Chondrocyte (in vitro differentiated cells): ENCODE measurements at regions not wholly inside any gene's neighbourhood (a gene's known extent, or its start where the extent isn't known, plus 50 kb on each side); places are given as distances from the start of the nearest gene placed in this dataset.

Experiments used
- DNase-seq: peaks from one replicate; pipeline ENCODE4 v3.0.0; 2021; ENCODE audit warnings: mixed read lengths, low spot score
- H3K27ac Mint-ChIP-seq: one replicate; pipeline ENCODE4 v1.8.0; 2021; ENCODE audit warnings: mild to moderate bottlenecking, moderate library complexity, mixed read lengths; ENCODE audit not compliant: unreplicated experiment
- H3K27me3 Mint-ChIP-seq: 2 replicates; pipeline ENCODE4 v1.8.0; 2021; ENCODE audit warnings: low read depth, mixed read lengths
- H3K36me3 Mint-ChIP-seq: 2 replicates; pipeline ENCODE4 v1.8.0; 2021; ENCODE audit warnings: low read depth, mixed read lengths
- H3K4me1 Mint-ChIP-seq: 2 replicates; pipeline ENCODE4 v1.8.0; 2021; ENCODE audit warnings: low read depth, mild to moderate bottlenecking, mixed read lengths
- H3K4me3 Mint-ChIP-seq: one replicate; pipeline ENCODE4 v1.8.0; 2021; ENCODE audit warnings: mild to moderate bottlenecking, moderate library complexity, mixed read lengths; ENCODE audit not compliant: unreplicated experiment
- H3K9me3 Mint-ChIP-seq: 2 replicates; pipeline ENCODE4 v1.8.0; 2021; ENCODE audit warnings: low read depth, mixed read lengths
- TF ChIP-seq, protein P1 (sequence below): fragments of 200-600 bp; sonication (generic); IDR thresholded peaks from 2 replicates; pipeline ENCODE4 v1.5.0; 2021; ENCODE audit warnings: antibody characterized with exemption, mild to moderate bottlenecking, moderate library complexity

DNA sequence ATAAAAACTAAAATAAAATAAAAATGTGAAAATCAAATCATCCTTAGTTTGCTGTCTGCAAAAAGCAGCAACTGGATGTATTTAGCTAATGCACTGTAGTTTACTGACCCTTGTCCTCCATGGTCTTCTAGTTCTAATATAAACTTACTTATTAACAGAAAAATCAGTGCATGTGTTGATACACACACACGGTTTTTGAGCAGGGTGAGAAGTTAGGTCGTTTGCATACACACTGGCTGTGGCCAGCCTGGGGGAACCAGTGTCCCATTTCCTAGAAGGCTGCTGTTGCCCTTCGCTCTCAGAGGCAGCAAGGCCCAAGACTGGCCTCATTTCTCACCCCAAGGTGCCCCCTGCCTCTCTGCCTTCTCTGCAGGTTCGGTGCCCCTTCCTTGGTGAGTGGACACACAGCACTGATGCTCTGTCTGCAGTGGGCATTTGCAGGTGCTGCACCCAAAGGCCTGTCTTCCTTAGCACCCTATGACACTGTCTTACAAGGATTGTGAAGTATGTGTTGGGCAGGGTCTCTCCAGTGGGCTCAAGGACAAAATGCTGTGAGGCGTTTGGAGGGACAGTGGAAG lies 168.5 kb downstream of the SCP2D1 start:
- no peak for DNase-seq
- Mint-ChIP-seq H3K27ac (no peak overlapping the region), H3K4me1 (no peaks in the 10 kb centered on the region), H3K9me3 (no peaks in the 10 kb centered on the region), H3K27me3 (no peaks in the 10 kb centered on the region), H3K36me3 (no peaks in the 10 kb centered on the region), H3K4me3 (no peak overlapping the region)
- TF ChIP-seq, protein P1, sequence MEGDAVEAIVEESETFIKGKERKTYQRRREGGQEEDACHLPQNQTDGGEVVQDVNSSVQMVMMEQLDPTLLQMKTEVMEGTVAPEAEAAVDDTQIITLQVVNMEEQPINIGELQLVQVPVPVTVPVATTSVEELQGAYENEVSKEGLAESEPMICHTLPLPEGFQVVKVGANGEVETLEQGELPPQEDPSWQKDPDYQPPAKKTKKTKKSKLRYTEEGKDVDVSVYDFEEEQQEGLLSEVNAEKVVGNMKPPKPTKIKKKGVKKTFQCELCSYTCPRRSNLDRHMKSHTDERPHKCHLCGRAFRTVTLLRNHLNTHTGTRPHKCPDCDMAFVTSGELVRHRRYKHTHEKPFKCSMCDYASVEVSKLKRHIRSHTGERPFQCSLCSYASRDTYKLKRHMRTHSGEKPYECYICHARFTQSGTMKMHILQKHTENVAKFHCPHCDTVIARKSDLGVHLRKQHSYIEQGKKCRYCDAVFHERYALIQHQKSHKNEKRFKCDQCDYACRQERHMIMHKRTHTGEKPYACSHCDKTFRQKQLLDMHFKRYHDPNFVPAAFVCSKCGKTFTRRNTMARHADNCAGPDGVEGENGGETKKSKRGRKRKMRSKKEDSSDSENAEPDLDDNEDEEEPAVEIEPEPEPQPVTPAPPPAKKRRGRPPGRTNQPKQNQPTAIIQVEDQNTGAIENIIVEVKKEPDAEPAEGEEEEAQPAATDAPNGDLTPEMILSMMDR: no peak

DNA sequence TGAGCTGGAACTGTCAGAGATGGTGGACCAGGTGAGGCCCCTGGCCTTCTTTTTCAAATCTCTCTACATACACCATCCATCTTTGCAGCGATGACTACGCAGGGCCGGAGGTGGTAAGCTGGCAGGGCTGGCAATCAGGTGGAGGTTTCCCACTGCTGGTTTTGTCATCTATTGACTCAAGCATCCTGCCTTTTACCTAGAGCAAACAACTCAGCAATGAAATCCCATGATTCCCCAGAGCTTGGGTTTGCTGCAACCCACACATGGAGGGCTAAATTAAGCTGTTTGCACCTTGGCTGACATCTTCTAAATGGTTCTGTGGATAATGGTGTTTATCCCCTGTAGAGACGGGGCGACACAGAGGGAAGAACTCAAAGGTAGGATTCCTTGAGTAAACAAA lies 170.2 kb downstream of the SCP2D1 start:
- no peak overlapping the region for H3K27ac Mint-ChIP-seq
- no peaks in the 10 kb centered on the region for H3K9me3 Mint-ChIP-seq

DNA sequence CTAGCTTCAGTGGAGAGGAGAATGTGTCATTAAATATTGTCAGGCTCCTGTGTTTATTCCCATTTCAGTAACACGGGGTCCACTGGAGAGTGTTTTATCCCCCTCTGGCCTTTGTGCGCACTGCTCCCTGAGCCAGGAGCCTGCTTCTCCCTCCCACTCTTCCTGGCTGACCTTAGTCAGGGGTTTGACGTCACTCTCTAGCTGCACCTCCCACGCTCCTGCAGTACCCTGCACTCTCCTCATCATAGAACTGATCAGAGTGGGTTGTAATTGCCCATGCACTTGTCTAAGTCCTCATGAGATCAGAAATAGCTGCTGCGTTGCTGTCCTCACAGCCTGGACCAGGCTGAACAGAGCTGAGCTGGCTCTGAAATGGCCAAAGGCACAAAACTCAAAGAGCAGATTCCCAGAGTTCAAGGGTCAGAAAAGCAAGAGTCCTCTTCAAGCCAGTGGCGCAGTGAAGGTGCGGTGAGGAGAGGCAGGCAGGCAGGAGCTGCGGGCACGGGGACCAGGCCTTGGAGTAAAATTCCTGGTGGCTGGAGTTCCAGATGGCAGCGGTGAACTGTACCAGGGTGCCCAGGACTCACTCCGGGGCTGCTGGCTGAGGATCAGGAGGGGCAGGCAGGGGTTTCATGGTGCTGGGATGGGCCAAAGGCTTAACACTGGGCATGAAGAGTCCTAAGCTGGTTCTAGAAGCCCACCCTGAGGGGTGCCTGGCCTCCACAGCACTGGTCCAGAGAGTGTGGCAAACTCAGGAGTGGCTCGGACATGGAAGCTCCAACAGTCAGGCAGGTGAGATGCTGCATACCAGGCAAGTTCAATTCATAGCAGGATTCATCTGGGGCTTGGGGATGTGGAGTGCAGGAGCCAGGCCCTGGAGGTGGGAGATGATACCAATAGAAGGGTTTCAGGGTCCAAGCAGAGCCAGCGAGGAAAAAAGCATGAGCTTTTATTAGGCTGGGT lies 170.9 kb downstream of the SCP2D1 start:
- no peaks in the 10 kb centered on the region for H3K36me3 Mint-ChIP-seq
- H3K4me3 Mint-ChIP-seq: no peak overlapping the region
- TF ChIP-seq, protein P1: no peak
- no peaks in the 10 kb centered on the region for H3K27me3 Mint-ChIP-seq
- no peak overlapping the region for H3K27ac Mint-ChIP-seq
- no peaks in the 10 kb centered on the region for H3K4me1 Mint-ChIP-seq
- DNase-seq: no peak
- no peaks in the 10 kb centered on the region for H3K9me3 Mint-ChIP-seq

More for the DNA sequence above, 170.2 kb downstream of the SCP2D1 start:
- H3K36me3 Mint-ChIP-seq: no peaks in the 10 kb centered on the region
- no peaks in the 10 kb centered on the region for H3K4me1 Mint-ChIP-seq
- DNase-seq: no peak
- H3K4me3 Mint-ChIP-seq: no peak overlapping the region
- H3K27me3 Mint-ChIP-seq: no peaks in the 10 kb centered on the region
- TF ChIP-seq, protein P1: no peak

DNA sequence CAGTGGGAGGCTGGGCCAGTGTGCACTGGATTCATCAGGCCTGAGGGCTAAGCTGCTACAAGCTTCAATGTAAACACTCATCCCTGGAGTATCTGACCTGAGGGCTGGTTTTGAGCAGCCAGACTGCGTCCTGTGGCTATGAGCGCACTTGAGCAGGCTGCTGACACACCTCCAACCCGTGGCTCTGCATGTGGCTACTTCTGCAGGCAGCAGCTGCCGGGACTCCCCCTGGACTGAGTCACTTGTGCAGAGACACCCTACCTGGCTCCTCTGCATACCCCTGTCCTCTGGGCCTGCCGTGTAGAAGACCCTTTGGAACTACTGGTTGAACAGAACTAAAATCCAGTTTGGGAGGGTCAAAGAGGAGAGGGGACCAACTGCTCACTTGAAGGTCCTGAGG lies 172.0 kb downstream of the SCP2D1 start:
- no peaks in the 10 kb centered on the region for H3K4me1 Mint-ChIP-seq
- H3K27ac Mint-ChIP-seq: no peak overlapping the region
- no peaks in the 10 kb centered on the region for H3K27me3 Mint-ChIP-seq
- no peaks in the 10 kb centered on the region for H3K9me3 Mint-ChIP-seq
- no peak for DNase-seq
- TF ChIP-seq, protein P1: no peak
- H3K4me3 Mint-ChIP-seq: no peak overlapping the region
- H3K36me3 Mint-ChIP-seq: no peaks in the 10 kb centered on the region

DNA sequence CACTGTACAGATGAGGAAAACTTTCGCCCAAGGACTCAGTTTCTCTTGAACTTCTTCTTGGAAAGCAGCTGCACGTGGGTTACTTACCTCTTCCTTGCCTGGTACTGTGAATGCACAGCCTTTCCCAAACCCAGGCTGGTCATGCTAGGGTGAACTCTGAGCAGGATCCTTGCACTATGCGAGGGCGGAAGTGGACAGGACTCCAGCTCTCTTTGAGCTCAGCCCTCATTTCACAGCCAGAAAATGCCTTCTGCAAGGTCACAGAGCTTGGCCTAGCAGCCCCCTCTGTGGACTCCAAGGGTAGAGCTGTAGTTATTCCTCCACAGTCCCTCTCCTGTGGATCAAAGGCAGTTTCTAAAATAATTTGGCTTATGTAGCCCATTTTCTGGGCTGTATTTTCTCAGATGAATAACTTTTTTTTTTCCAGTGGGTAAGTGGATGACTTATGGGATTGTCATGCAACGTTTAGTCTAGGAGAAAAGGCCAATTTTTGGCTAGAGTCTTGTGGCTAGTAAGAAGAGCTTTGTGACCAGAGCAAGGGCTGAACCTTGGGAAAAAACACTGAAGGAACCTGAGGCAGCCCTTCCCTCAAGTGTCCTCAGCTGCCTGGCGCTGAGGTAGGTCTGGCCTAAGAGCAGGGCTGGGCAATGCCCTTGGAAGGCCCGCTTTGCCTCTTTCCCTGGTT lies 172.7 kb downstream of the SCP2D1 start:
- no peaks in the 10 kb centered on the region for H3K27me3 Mint-ChIP-seq
- no peaks in the 10 kb centered on the region for H3K4me1 Mint-ChIP-seq
- TF ChIP-seq, protein P1: no peak
- no peak for DNase-seq
- no peaks in the 10 kb centered on the region for H3K9me3 Mint-ChIP-seq
- no peaks in the 10 kb centered on the region for H3K36me3 Mint-ChIP-seq
- H3K27ac Mint-ChIP-seq: no peak overlapping the region
- H3K4me3 Mint-ChIP-seq: no peak overlapping the region
